OCI-LY1 (cell line): ENCODE measurements at regions not wholly inside any gene's neighbourhood (a gene's known extent, or its start where the extent isn't known, plus 50 kb on each side); places are given as distances from the start of the nearest gene placed in this dataset.

ENCODE experiments used
- H2AFZ ChIP-seq: fragments of 200-600 bp; sonication (generic), shearing (Covaris generic); 2 replicates; pipeline ENCODE4 v1.6.0; 2014; ENCODE audit warnings: antibody characterized with exemption, mild to moderate bottlenecking, low read length
- H3F3A ChIP-seq: fragments of 200-600 bp; sonication (generic), shearing (Covaris generic); 2 replicates; pipeline ENCODE4 v1.6.0; 2014; ENCODE audit warnings: mild to moderate bottlenecking, antibody characterized with exemption, low read length, moderate library complexity; ENCODE audit not compliant: insufficient read depth
- H3K27ac ChIP-seq: fragments of 200-600 bp; sonication (generic); 2 replicates; pipeline ENCODE4 v1.5.1; 2014; ENCODE audit warnings: low read length, mixed run types, mild to moderate bottlenecking, low read depth; ENCODE audit not compliant: poor library complexity, severe bottlenecking
- H3K27me3 ChIP-seq: fragments of 200-600 bp; sonication (generic); 2 replicates; pipeline ENCODE4 v1.6.0; 2014; ENCODE audit warnings: antibody characterized with exemption, mild to moderate bottlenecking, low read length, moderate library complexity; ENCODE audit not compliant: insufficient read depth
- H3K36me3 ChIP-seq: fragments of 200-600 bp; sonication (generic); 2 replicates; pipeline ENCODE4 v1.6.1; 2014; ENCODE audit warnings: mild to moderate bottlenecking, antibody characterized with exemption, low read length, moderate library complexity, mixed read lengths; ENCODE audit not compliant: insufficient read depth
- H3K4me1 ChIP-seq: fragments of 200-600 bp; sonication (generic); 2 replicates; pipeline ENCODE4 v1.5.1; 2014; ENCODE audit warnings: mild to moderate bottlenecking, low read length, moderate library complexity; ENCODE audit not compliant: insufficient read depth, severe bottlenecking
- H3K4me2 ChIP-seq: fragments of 200-600 bp; sonication (generic), shearing (Covaris generic); 2 replicates; pipeline ENCODE4 v1.6.1; 2014; ENCODE audit warnings: low read length
- H3K4me3 ChIP-seq: fragments of 200-600 bp; sonication (generic); 2 replicates; pipeline ENCODE4 v1.5.1; 2014; ENCODE audit warnings: low read length, low read depth, mild to moderate bottlenecking, mixed read lengths; ENCODE audit not compliant: poor library complexity, severe bottlenecking
- H3K79me2 ChIP-seq: fragments of 200-600 bp; shearing (Covaris generic); 2 replicates; pipeline ENCODE4 v1.6.1; 2016; ENCODE audit warnings: mixed run types, low read length, mixed read lengths; ENCODE audit not compliant: insufficient read depth
- H3K9ac ChIP-seq: fragments of 200-600 bp; sonication (generic), shearing (Covaris generic); 2 replicates; pipeline ENCODE4 v1.6.1; 2014; ENCODE audit warnings: mild to moderate bottlenecking, low read length, mixed read lengths
- H3K9me2 ChIP-seq: fragments of 200-600 bp; sonication (generic), shearing (Covaris generic); 2 replicates; pipeline ENCODE4 v1.6.1; 2014; ENCODE audit warnings: low read depth, mild to moderate bottlenecking, low read length, mixed read lengths
- H3K9me3 ChIP-seq: fragments of 200-600 bp; shearing (Covaris generic); 2 replicates; pipeline ENCODE4 v1.6.1; 2014; ENCODE audit warnings: low read length, mixed read lengths
- H4K20me1 ChIP-seq: fragments of 200-600 bp; sonication (generic), shearing (Covaris generic); 2 replicates; pipeline ENCODE4 v1.6.0; 2016; ENCODE audit warnings: mild to moderate bottlenecking, low read length; ENCODE audit not compliant: insufficient read depth
- EZH2 ChIP-seq: fragments of 200-600 bp; sonication (generic), shearing (Covaris generic); IDR thresholded peaks from 2 replicates; pipeline ENCODE4 v1.8.0; 2017; ENCODE audit warnings: borderline replicate concordance, mixed run types, mild to moderate bottlenecking, antibody characterized with exemption, low read length, moderate library complexity, mixed read lengths
- TF ChIP-seq, protein P1 (sequence below): fragments of 200-600 bp; sonication (generic), shearing (Covaris generic); IDR thresholded peaks from 2 replicates; pipeline ENCODE4 v1.5.1; 2017; ENCODE audit warnings: mild to moderate bottlenecking, antibody characterized with exemption, low read length, moderate library complexity, mixed read lengths

DNA sequence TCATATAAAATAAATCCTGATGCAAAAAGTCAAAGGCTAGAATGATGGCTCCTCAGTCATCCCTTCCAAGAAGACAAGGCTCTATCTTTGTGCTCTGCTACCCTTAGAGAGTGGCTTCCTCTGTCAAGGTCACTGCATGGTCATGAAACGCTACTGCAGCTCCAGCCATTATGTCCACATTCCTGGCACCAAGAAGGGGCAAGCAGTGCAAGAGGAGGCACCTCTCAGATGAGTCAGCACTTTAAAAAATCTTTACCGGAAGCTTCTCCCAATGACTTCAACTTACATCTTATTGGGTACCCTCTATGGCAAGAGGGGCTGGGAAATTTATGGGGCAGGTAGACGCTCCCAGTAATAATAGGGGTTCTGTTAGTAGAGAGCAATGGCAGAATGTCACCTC is 129.5 kb upstream of the CPEB4 start:
- Histone ChIP-seq H3K27me3 (no peaks in the 10 kb centered on the region), H3K4me3 (no peak overlapping the region), H3K4me2 (no peak overlapping the region), H3K4me1 (peaks cover 16% of the 10 kb centered on the region), H3K9ac (no peak overlapping the region), H3K36me3 (no peaks in the 10 kb centered on the region; the same call in 1 of the 2 replicates), H3K9me2 (no peaks in the 10 kb centered on the region), H3K27ac (no peak overlapping the region), H4K20me1 (no peaks in the 10 kb centered on the region), H3K79me2 (no peaks in the 10 kb centered on the region), H3K9me3 (no peaks in the 10 kb centered on the region), H2AFZ (no peak overlapping the region), H3F3A (no peaks in the 10 kb centered on the region)
- TF ChIP-seq, protein P1, sequence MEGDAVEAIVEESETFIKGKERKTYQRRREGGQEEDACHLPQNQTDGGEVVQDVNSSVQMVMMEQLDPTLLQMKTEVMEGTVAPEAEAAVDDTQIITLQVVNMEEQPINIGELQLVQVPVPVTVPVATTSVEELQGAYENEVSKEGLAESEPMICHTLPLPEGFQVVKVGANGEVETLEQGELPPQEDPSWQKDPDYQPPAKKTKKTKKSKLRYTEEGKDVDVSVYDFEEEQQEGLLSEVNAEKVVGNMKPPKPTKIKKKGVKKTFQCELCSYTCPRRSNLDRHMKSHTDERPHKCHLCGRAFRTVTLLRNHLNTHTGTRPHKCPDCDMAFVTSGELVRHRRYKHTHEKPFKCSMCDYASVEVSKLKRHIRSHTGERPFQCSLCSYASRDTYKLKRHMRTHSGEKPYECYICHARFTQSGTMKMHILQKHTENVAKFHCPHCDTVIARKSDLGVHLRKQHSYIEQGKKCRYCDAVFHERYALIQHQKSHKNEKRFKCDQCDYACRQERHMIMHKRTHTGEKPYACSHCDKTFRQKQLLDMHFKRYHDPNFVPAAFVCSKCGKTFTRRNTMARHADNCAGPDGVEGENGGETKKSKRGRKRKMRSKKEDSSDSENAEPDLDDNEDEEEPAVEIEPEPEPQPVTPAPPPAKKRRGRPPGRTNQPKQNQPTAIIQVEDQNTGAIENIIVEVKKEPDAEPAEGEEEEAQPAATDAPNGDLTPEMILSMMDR = no peak
- TF ChIP-seq EZH2 = no peak

DNA sequence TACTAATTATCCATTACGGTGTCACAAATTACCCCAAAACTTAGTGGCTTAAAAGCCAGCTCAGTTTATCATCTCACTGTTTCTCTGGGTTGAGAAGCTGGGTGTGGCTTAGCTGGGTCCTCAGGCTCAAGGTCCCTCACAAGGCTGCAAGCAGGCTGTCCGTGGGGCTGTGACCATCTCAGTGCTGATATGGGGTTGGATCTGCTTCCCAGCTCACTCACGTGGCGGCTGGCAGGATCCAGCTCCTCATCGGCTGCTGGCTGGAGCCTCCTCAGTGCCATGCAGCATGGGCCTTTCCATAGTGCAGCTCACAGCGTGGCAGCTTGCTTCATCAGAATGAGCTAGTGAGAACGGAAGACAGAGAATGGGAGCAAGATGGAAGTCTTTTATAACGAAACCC is 128.5 kb upstream of the CPEB4 start:
- H3K4me2 ChIP-seq = no peak overlapping the region
- H3K9me2 ChIP-seq = no peaks in the 10 kb centered on the region
- H3K9ac ChIP-seq = no peak overlapping the region
- H3K27ac ChIP-seq = no peak overlapping the region
- H3F3A ChIP-seq = no peaks in the 10 kb centered on the region
- H2AFZ ChIP-seq = no peak overlapping the region
- TF ChIP-seq, protein P1 = no peak
- TF ChIP-seq EZH2 = no peak
- H4K20me1 ChIP-seq = no peaks in the 10 kb centered on the region
- H3K4me1 ChIP-seq = peaks cover 26% of the 10 kb centered on the region
- no peaks in the 10 kb centered on the region for H3K9me3 ChIP-seq
- H3K36me3 ChIP-seq = no peaks in the 10 kb centered on the region; the same call in 1 of the 2 replicates
- H3K4me3 ChIP-seq = no peak overlapping the region
- H3K27me3 ChIP-seq = no peaks in the 10 kb centered on the region
- H3K79me2 ChIP-seq = no peaks in the 10 kb centered on the region

DNA sequence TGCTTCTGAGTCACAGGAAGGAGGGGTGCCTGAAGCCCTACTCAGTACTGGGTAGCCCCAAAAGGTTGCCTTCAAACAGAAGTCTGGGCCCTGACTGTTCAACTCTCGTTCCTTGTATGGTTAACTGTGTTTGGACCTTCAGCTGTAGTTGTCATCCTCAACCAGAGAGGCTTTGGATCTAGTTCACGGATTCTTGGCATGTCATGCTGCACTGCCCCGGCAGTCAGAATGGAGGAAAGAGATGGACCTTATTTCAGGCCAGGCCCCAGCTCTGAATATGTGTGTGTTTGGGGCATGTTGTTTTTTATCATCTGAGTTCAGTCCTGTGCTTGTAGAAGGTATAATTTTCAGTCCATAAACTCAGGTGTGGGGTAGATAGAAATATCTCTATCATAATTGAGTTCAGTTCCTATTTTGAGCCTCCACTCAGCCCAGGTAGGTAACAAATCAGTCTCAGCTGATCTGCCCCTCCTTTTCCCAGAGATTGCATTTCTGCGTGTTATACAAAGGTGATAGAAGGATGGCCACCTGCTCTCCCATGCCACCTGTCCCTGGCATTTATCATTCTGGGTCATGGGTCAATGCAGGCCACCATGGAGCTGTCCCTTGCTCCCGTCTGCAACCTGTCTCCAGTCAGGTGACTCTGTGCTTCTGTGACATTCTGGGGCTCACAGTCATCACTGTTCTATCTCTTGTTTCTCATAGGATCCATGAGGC is 127.5 kb upstream of the CPEB4 start:
- no peaks in the 10 kb centered on the region; the same call in 1 of the 2 replicates for H3K36me3 ChIP-seq
- TF ChIP-seq, protein P1 = no peak
- TF ChIP-seq EZH2 = no peak
- H3K79me2 ChIP-seq = no peaks in the 10 kb centered on the region
- H3F3A ChIP-seq = no peaks in the 10 kb centered on the region
- H3K9ac ChIP-seq = no peak overlapping the region
- peaks cover 35% of the 10 kb centered on the region for H3K4me1 ChIP-seq
- H4K20me1 ChIP-seq = no peaks in the 10 kb centered on the region
- no peak overlapping the region for H3K4me3 ChIP-seq
- no peaks in the 10 kb centered on the region for H3K9me2 ChIP-seq
- no peak overlapping the region for H3K27ac ChIP-seq
- H2AFZ ChIP-seq = no peak overlapping the region
- H3K4me2 ChIP-seq = no peak overlapping the region
- no peaks in the 10 kb centered on the region for H3K9me3 ChIP-seq
- no peaks in the 10 kb centered on the region for H3K27me3 ChIP-seq
